Keratinocyte (primary cell): ENCODE measurements at regions not wholly inside any gene's neighbourhood (a gene's known extent, or its start where the extent isn't known, plus 50 kb on each side); places are given as distances from the start of the nearest gene placed in this dataset.

ENCODE experiments used
- DNase-seq: peaks from one replicate; pipeline ENCODE4 v3.0.0-alpha.2; 2011; ENCODE audit warnings: low read depth, missing footprints, low spot score
- FAIRE-seq: peaks from 2 replicates; lab custom pipeline; 2011; peaks lifted over from hg19 to GRCh38; lab: Jason Lieb, UNC
- H2AFZ ChIP-seq: 2 replicates; pipeline ENCODE4 v1.6.0; 2012; ENCODE audit warnings: low read length, control low read depth, inconsistent platforms; ENCODE audit not compliant: control insufficient read depth
- H3K27ac ChIP-seq: 2 replicates; pipeline ENCODE4 v1.5.1; 2011; ENCODE audit warnings: low read length; ENCODE audit not compliant: control insufficient read depth, insufficient read depth
- H3K27me3 ChIP-seq: 3 replicates; pipeline ENCODE4 v1.6.0; 2011; ENCODE audit warnings: low read length; ENCODE audit not compliant: control insufficient read depth, insufficient read depth; ENCODE audit errors: extremely low read depth
- H3K36me3 ChIP-seq, 2 experiments: 2 replicates in 1 of 2; 3 replicates in 1 of 2; pipeline ENCODE4 v1.5.1; 2011; ENCODE audit warnings: low read length in 2 of 2, mild to moderate bottlenecking in 1 of 2; ENCODE audit not compliant: control insufficient read depth in 2 of 2, insufficient read depth in 2 of 2; ENCODE audit errors: extremely low read depth in 1 of 2
- H3K4me1 ChIP-seq: 3 replicates; pipeline ENCODE4 v1.5.1; 2011; ENCODE audit warnings: low read length; ENCODE audit not compliant: control insufficient read depth, insufficient read depth; ENCODE audit errors: extremely low read depth
- H3K4me2 ChIP-seq: 3 replicates; pipeline ENCODE4 v1.6.0; 2011; ENCODE audit warnings: low read depth, low read length; ENCODE audit not compliant: control insufficient read depth, insufficient read depth; ENCODE audit errors: extremely low read depth
- H3K4me3 ChIP-seq, 3 experiments: fragments of 200-600 bp in 1 of 3; sonication (generic) in 1 of 3; 2 replicates in 2 of 3; 3 replicates in 1 of 3; pipeline ENCODE4 v1.5.1; 2011 to 2016; ENCODE audit warnings: low read length in 3 of 3, mild to moderate bottlenecking in 3 of 3, control low read depth in 2 of 3, inconsistent platforms in 1 of 3, low read depth in 1 of 3, mixed read lengths in 1 of 3, mixed run types in 1 of 3, moderate library complexity in 1 of 3; ENCODE audit not compliant: control insufficient read depth in 2 of 3, insufficient read depth in 2 of 3; ENCODE audit errors: extremely low read depth in 1 of 3
- H3K79me2 ChIP-seq: 2 replicates; pipeline ENCODE4 v1.6.0; 2012; ENCODE audit warnings: low read length; ENCODE audit not compliant: control insufficient read depth, insufficient read depth
- H3K9ac ChIP-seq: 3 replicates; pipeline ENCODE4 v1.6.0; 2011; ENCODE audit warnings: low read length; ENCODE audit not compliant: control insufficient read depth, insufficient read depth; ENCODE audit errors: extremely low read depth
- H3K9me1 ChIP-seq: 3 replicates; pipeline ENCODE4 v1.6.0; 2011; ENCODE audit warnings: low read length; ENCODE audit not compliant: control insufficient read depth, insufficient read depth; ENCODE audit errors: extremely low read depth
- H3K9me3 ChIP-seq: 2 replicates; pipeline ENCODE4 v1.5.1; 2012; ENCODE audit warnings: low read depth, low read length; ENCODE audit not compliant: control insufficient read depth
- H4K20me1 ChIP-seq: 3 replicates; pipeline ENCODE4 v1.6.0; 2011; ENCODE audit warnings: low read length; ENCODE audit not compliant: control insufficient read depth, insufficient read depth; ENCODE audit errors: extremely low read depth
- CTCF ChIP-seq, 3 experiments: IDR thresholded peaks in 1 of 3; conservative IDR thresholded peaks in 1 of 3; optimal IDR thresholded peaks in 1 of 3; 2 replicates in 2 of 3; 3 replicates in 1 of 3; pipeline versions ENCODE3 to v1.5.1; 2011; ENCODE audit warnings: low read length in 3 of 3, mild to moderate bottlenecking in 3 of 3, moderate library complexity in 2 of 3, control low read depth in 1 of 3, inconsistent platforms in 1 of 3; ENCODE audit not compliant: insufficient read depth in 2 of 3; ENCODE audit errors: extremely low read depth in 1 of 3
- EZH2 ChIP-seq: IDR thresholded peaks from one replicate; pipeline ENCODE4 v1.6.1; 2012; ENCODE audit warnings: inconsistent platforms, mild to moderate bottlenecking, low read length, moderate library complexity
- dilution Hi-C: fragments of 300-500 bp; cut with MboI; formaldehyde crosslinking; loops from one replicate; pipeline ENCODE4 v1.7.0; 2020; ENCODE audit warnings: low sequenced_read_pairs; ENCODE audit not compliant: extremely low pct_ligation_motif_present

- TF ChIP-seq EZH2, result no peak
- TF ChIP-seq CTCF (optimal IDR thresholded peaks at IDR 0.05 in 1 of 3, IDR thresholded peaks at IDR 0.05 in 1 of 3, conservative IDR thresholded peaks at IDR 0.05 in 1 of 3; ENCODE audit: extremely low read depth in 1 of 3, insufficient read depth in 2 of 3, low read length in 3 of 3), result no peak
- no peak overlapping the region for H2AFZ ChIP-seq
- H4K20me1 ChIP-seq, result no peaks in the 10 kb centered on the region
- peaks cover 4% of the 10 kb centered on the region for H3K9me3 ChIP-seq
- no peaks in the 10 kb centered on the region for H3K79me2 ChIP-seq
- H3K9me1 ChIP-seq, result no peaks in the 10 kb centered on the region
- FAIRE-seq (no peak), DNase-seq (no peak)
- no peaks in the 10 kb centered on the region for H3K27me3 ChIP-seq
- H3K4me3 ChIP-seq, result no peak overlapping the region
- no peak overlapping the region for H3K9ac ChIP-seq
- dilution Hi-C loops, result no loop called here
- no peak overlapping the region for H3K27ac ChIP-seq
- H3K36me3 ChIP-seq, result no peaks in the 10 kb centered on the region
- no peak overlapping the region for H3K4me2 ChIP-seq
- H3K4me1 ChIP-seq, result no peaks in the 10 kb centered on the region
Measured at GRCh38 chr18:75858754-75859153, 431.3 kb upstream of the SMIM21 start.

- dilution Hi-C loops, result no loop called here
- H3K4me2 ChIP-seq, result no peak overlapping the region
- H3K4me3 ChIP-seq, result no peak overlapping the region
- H3K79me2 ChIP-seq, result no peaks in the 10 kb centered on the region
- no peaks in the 10 kb centered on the region for H4K20me1 ChIP-seq
- no peak overlapping the region for H2AFZ ChIP-seq
- DNase-seq (no peak), FAIRE-seq (no peak)
- no peaks in the 10 kb centered on the region for H3K4me1 ChIP-seq
- H3K27me3 ChIP-seq, result no peaks in the 10 kb centered on the region
- peaks cover 4% of the 10 kb centered on the region for H3K9me3 ChIP-seq
- no peaks in the 10 kb centered on the region for H3K9me1 ChIP-seq
- no peak overlapping the region for H3K9ac ChIP-seq
- no peaks in the 10 kb centered on the region for H3K36me3 ChIP-seq
- H3K27ac ChIP-seq, result no peak overlapping the region
- TF ChIP-seq CTCF (optimal IDR thresholded peaks at IDR 0.05 in 1 of 3, IDR thresholded peaks at IDR 0.05 in 1 of 3, conservative IDR thresholded peaks at IDR 0.05 in 1 of 3; ENCODE audit: extremely low read depth in 1 of 3, insufficient read depth in 2 of 3, low read length in 3 of 3) (no peak), EZH2 (no peak)
Measured at GRCh38 chr18:75857558-75857957, 430.1 kb upstream of the SMIM21 start.
